HEK293T (cell line): ENCODE measurements at regions not wholly inside any gene's neighbourhood (a gene's known extent, or its start where the extent isn't known, plus 50 kb on each side); places are given as distances from the start of the nearest gene placed in this dataset.

Source experiments
- FOXK2 ChIP-seq: fragments of 450-650 bp; IDR thresholded peaks from 2 replicates; pipeline ENCODE4 v1.6.1; 2016; ENCODE audit warnings: mild to moderate bottlenecking
- NFRKB ChIP-seq: fragments of 450-650 bp; IDR thresholded peaks from 2 replicates; pipeline ENCODE4 v1.6.1; 2016; ENCODE audit warnings: mild to moderate bottlenecking, moderate library complexity
- TARDBP ChIP-seq: fragments of 450-650 bp; IDR thresholded peaks from 2 replicates; pipeline ENCODE4 v1.6.1; 2016

- TF ChIP-seq NFRKB (no peak), TARDBP (no peak), FOXK2 (no peak)
These were observed 70.6 kb downstream of the RGS2 start for GRCh38 chr1:192879406-192879805.
